ENCODE measurements at regions not wholly inside any gene's neighbourhood (a gene's known extent, or its start where the extent isn't known, plus 50 kb on each side); places are given as distances from the start of the nearest gene placed in this dataset.
"Not testable (repeated sequence)": the region's sequence is repeated elsewhere in the genome, so short reads cannot be mapped to it uniquely, and the experiment has no call there.

DNA sequence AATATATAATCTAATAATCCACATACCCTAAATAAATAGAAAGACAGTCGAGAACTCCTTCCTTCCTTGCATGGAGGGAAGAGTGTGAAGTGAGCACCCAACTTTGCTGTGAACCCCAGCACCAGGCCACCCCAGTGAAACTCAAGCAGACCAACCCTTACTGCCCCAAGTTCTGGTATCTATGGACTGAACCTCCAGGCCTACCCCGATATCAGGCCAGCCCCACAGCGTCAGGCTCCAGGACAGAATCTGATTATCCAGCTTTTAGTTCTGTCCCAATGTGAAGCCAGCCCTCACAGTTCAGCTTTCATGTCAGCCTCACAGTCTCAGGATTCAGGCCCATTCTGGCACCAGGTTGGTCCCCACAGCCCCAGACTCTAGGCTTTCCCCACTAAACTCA is 1617.2 kb upstream of the AGA start:
- no peak for DNase-seq (ENCODE audit: insufficient read length)
- FAIRE-seq = no peak
- TF ChIP-seq POLR2AphosphoS5 (IDR thresholded peaks at IDR 0.05; ENCODE audit: low read depth, low read length) = no peak
- TF ChIP-seq POLR2A (IDR thresholded peaks at IDR 0.05; ENCODE audit: low read depth, low read length) = no peak
- TF ChIP-seq TAF1 (IDR thresholded peaks at IDR 0.05; ENCODE audit: borderline replicate concordance, low read depth, low read length) = no peak

DNA sequence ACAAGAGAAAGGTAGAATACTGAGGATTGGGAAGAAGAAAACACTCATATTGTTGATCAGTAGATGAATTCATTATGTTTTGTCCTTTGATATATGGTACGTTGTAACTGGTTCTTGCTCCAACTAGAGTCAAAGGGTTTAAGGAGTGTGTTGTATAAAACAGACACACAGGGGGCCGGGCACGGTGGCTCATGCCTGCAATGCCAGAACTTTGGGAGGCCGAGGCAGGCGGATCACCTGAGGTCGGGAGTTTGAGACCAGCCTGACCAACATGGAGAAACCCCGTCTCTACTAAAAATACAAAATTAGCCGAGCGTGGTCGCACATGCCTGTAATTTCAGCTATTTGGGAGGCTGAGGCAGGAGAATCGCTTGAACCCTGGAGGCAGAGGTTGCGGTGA is 1624.0 kb upstream of the AGA start:
- DNase-seq (ENCODE audit: insufficient read length); FAIRE-seq: not testable (repeated sequence)

DNA sequence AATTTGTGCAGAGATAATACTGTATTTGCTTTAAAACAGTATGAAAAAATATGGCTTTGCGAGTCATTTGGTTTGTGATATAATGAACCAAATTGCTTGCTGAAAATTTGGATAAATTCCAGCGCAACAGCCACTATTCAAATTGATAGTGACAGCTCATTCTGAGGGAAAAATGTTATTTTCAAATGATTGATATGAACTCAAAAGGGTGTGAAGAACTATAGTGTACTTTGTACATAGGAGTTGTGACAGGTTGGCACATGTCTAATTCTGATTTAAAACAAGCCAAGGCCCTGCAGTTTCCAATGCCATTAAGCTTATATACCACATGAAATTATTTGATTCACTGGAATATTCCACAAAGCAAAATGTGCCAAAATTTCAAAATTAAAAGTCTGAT is 1628.9 kb upstream of the AGA start:
- TF ChIP-seq TAF1 (IDR thresholded peaks at IDR 0.05; ENCODE audit: borderline replicate concordance, low read depth, low read length) = no peak
- TF ChIP-seq POLR2AphosphoS5 (IDR thresholded peaks at IDR 0.05; ENCODE audit: low read depth, low read length) = no peak
- TF ChIP-seq POLR2A (IDR thresholded peaks at IDR 0.05; ENCODE audit: low read depth, low read length) = no peak
- FAIRE-seq (no peak), DNase-seq (ENCODE audit: insufficient read length) (no peak)

DNA sequence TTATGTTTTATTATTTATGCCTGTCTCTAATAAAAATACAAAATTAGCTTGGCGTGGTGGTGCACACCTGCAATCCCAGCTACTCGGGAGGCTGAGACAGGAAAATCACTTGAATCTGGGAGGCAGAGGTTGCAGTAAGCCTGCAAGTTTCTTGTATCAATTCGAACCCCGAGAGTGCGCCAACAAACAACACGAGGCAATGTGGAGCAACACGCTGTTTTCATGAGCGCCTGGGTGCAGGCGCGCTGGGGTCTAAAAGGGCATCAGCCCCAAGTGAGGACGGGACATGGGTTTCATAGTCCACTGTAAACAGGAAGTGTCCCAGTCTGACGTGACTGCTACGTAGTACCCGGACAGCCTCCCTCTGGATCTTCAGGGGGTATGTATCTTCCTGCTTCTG is 1634.6 kb upstream of the AGA start:
- DNase-seq (ENCODE audit: insufficient read length) = no peak
- FAIRE-seq = no peak
- TF ChIP-seq POLR2A (IDR thresholded peaks at IDR 0.05; ENCODE audit: low read depth, low read length) (no peak), TAF1 (IDR thresholded peaks at IDR 0.05; ENCODE audit: borderline replicate concordance, low read depth, low read length) (no peak), POLR2AphosphoS5 (IDR thresholded peaks at IDR 0.05; ENCODE audit: low read depth, low read length) (no peak)

DNA sequence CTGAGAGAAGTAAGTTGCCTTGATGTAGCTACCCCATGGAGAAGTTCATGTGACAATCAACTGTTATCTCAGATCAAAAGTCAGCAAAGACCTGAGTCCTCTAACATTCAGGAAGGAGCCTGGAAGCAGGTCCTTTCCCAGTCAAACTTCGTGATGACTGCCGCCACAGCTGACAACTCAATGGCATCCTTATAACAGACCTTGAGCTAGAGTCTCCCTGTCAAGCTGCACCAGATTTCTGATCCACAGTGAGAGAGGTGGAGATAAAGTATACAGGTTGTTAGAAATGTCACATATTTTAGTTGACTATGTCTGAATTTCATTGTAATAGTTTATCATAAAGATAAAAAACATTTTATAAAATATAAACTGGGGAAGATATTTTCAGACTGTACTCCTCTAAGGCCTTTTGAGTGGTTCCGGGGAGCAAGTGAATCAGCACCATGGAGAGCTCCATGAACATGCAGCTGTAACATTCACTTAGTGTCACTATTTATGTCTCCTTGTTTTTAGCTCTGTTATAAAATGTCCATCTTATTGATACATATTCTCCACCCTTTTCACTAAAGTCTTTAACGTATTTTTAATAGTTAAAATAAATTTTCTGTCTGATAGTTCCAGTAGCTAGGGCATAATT is 1653.5 kb upstream of the AGA start:
- TF ChIP-seq POLR2AphosphoS5 (IDR thresholded peaks at IDR 0.05; ENCODE audit: low read depth, low read length) (no peak), TAF1 (IDR thresholded peaks at IDR 0.05; ENCODE audit: borderline replicate concordance, low read depth, low read length) (no peak), POLR2A (IDR thresholded peaks at IDR 0.05; ENCODE audit: low read depth, low read length) (no peak)
- FAIRE-seq (no peak), DNase-seq (ENCODE audit: insufficient read length) (no peak)

DNA sequence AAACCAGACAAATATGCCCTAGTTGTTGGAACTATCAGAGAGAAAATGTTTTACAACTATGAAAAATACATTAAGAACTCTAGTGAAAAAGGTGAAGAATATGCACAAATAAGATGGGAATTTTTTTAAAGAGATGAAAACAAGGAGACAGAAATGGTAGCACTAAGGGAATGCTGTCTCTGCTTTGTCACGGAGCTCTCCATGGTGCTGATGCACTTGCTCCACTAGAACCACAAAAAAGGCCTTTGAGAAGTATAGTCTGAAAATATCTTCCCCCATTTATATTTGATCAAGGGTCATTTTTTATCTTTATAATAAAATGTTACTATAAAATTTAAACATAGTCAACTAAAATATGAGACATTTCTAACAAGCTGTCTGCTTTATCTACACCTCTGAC is 1655.5 kb upstream of the AGA start:
- no peak for TF ChIP-seq POLR2AphosphoS5 (IDR thresholded peaks at IDR 0.05; ENCODE audit: low read depth, low read length)
- TF ChIP-seq TAF1 (IDR thresholded peaks at IDR 0.05; ENCODE audit: borderline replicate concordance, low read depth, low read length) = no peak
- TF ChIP-seq POLR2A (IDR thresholded peaks at IDR 0.05; ENCODE audit: low read depth, low read length) = no peak
- FAIRE-seq (no peak), DNase-seq (ENCODE audit: insufficient read length) (no peak)

DNA sequence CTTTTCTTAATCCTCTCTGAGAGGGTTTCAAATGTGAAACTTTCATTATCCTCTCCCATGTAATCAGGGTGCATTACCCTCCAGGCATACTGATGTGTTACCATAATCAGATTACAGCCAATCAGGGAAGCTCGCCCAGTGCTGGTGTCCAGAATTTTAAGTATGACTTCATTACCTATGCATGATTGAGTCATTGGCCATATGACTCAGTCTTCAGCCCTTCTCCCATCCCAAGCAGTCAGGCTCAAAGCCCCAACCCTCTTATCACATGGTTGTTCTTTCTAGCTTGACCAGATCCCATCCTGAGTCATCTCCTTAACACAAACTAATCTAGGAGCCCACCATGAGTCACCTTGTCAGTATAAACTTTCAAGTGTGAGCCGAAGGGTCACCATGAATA is 1668.1 kb upstream of the AGA start:
- DNase-seq (ENCODE audit: insufficient read length) (no peak), FAIRE-seq (no peak)
- TF ChIP-seq POLR2AphosphoS5 (IDR thresholded peaks at IDR 0.05; ENCODE audit: low read depth, low read length) = no peak
- no peak for TF ChIP-seq POLR2A (IDR thresholded peaks at IDR 0.05; ENCODE audit: low read depth, low read length)
- no peak for TF ChIP-seq TAF1 (IDR thresholded peaks at IDR 0.05; ENCODE audit: borderline replicate concordance, low read depth, low read length)

DNA sequence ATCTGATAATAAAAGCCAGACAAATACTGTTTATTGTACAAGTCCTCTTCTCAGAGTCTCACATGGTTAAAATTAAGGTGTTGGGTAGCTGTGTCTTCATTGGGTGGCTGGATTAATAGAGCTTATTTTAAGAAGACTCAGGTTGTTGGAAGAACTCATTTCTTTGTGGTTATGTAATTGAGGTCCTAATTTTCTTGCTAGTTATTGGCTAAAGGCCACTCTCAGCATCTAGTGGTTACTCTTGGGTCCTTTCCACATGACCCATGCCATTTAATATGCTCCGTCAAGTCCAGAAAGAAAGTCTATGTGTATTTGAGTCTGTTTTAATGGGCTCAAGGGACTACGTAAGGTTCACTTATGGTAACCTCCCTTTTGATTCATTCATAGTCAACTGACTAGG is 1668.6 kb upstream of the AGA start:
- no peak for FAIRE-seq
- DNase-seq (ENCODE audit: insufficient read length) = no peak
- TF ChIP-seq POLR2AphosphoS5 (IDR thresholded peaks at IDR 0.05; ENCODE audit: low read depth, low read length) (no peak), POLR2A (IDR thresholded peaks at IDR 0.05; ENCODE audit: low read depth, low read length) (no peak), TAF1 (IDR thresholded peaks at IDR 0.05; ENCODE audit: borderline replicate concordance, low read depth, low read length) (no peak)

DNA sequence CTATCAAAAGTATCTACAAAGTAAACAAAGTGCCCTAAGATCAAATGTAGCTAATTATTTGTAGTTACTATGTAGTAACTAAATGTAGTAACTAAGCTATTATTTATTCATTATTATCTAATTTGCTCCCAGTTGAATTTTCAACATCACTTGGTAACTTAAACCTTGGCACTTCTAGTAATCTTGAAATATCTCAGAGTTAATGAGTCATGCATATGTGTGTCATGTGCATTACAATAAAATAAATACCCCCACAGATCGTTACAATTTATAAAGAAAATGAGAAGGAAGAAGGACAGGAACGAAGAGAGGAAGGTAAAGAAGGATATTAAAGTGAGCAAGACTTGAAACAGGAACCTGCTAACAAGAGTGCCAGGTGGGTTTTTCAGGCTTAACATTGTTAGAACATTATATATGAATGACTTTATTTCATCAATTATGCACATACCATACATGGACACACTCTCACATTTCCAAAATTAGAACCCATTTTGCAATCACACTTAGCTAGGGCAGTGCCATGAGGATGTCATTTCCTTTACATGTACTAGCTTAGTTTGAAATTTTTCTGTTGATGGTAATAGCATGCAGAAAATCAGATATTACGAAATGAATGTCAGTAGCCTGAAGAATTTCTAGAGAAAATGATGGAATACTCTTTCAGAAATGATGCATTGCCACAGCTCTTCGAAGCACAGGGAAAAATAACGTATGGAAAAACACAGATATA is 1670.4 kb upstream of the AGA start:
- TF ChIP-seq TAF1 (IDR thresholded peaks at IDR 0.05; ENCODE audit: borderline replicate concordance, low read depth, low read length) (no peak), POLR2AphosphoS5 (IDR thresholded peaks at IDR 0.05; ENCODE audit: low read depth, low read length) (no peak), POLR2A (IDR thresholded peaks at IDR 0.05; ENCODE audit: low read depth, low read length) (no peak)
- DNase-seq (ENCODE audit: insufficient read length) (no peak), FAIRE-seq (no peak)

DNA sequence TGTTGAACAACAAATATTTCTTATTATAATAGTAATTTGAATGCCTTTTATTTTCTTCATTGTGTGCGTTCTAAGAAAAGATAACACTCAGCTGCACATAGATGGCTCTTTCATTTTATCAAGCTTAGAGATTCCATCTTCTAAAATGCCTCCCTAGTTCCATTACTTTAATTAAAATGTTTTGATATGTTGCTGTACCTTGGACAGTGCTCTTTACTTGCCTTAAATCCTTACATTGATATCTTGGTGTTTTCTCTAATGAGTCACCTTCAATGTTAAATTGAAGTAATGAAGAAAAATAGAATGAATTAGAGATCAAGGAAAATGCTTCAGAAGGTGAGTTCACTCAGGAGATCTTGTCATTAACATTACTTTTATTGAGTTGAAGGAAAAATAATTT is 1672.4 kb upstream of the AGA start:
- no peak for TF ChIP-seq POLR2A (IDR thresholded peaks at IDR 0.05; ENCODE audit: low read depth, low read length)
- no peak for TF ChIP-seq POLR2AphosphoS5 (IDR thresholded peaks at IDR 0.05; ENCODE audit: low read depth, low read length)
- no peak for TF ChIP-seq TAF1 (IDR thresholded peaks at IDR 0.05; ENCODE audit: borderline replicate concordance, low read depth, low read length)
- FAIRE-seq = no peak
- no peak for DNase-seq (ENCODE audit: insufficient read length)

DNA sequence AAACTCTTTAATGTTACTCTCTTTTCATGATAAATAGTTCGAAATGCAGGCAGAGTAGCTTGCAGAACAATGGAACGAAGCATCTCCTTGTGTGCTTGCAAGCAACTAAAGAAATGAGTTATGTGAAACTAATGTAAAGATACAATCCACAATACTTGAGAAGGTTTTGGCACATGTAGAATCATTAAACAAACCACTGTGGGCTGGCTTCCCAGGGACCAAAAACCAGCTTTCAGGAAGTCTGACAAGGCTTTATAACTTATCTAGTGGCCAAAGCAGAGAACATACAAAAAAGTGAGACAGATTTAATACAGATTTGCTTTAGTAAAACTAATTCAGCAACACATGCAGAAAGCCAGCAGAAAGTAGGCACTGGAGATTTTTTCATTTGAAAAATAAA is 1673.8 kb upstream of the AGA start:
- FAIRE-seq = no peak
- TF ChIP-seq POLR2A (IDR thresholded peaks at IDR 0.05; ENCODE audit: low read depth, low read length) (no peak), TAF1 (IDR thresholded peaks at IDR 0.05; ENCODE audit: borderline replicate concordance, low read depth, low read length) (no peak)
- DNase-seq (ENCODE audit: insufficient read length) = no peak

DNA sequence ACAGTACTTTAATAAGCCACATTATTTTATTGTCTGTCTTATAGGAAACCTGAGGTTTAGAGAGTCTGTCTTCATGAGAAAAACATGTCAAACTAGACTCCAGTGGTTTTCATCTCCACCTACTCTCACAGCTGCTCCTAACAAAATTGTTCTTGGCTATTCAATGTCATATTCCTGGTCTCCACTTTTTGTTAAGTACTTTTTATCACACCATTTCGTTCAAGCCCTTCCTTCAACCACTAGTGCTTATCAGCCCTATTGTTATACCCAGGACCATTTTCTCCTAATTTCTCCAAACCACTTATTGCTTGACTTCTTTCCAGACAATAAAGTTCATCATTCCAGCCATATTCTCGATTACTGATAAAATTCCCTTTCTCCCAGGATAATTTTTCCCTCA is 1674.3 kb upstream of the AGA start:
- FAIRE-seq (no peak), DNase-seq (ENCODE audit: insufficient read length) (no peak)
- TF ChIP-seq POLR2AphosphoS5 (IDR thresholded peaks at IDR 0.05; ENCODE audit: low read depth, low read length) = no peak
- no peak for TF ChIP-seq POLR2A (IDR thresholded peaks at IDR 0.05; ENCODE audit: low read depth, low read length)
- TF ChIP-seq TAF1 (IDR thresholded peaks at IDR 0.05; ENCODE audit: borderline replicate concordance, low read depth, low read length) = no peak
